Hepatocyte (in vitro differentiated cells): ENCODE measurements at regions not wholly inside any gene's neighbourhood (a gene's known extent, or its start where the extent isn't known, plus 50 kb on each side); places are given as distances from the start of the nearest gene placed in this dataset.

Experiments
- DNase-seq: peaks from one replicate; pipeline ENCODE4 v3.0.0-alpha.2; 2016; ENCODE audit warnings: low spot score
- H2AFZ ChIP-seq: fragments of 200-600 bp; sonication (generic); 2 replicates; pipeline ENCODE4 v1.6.0; 2016; ENCODE audit warnings: antibody characterized with exemption, mild to moderate bottlenecking
- H3K27ac ChIP-seq: fragments of 200-600 bp; sonication (generic); 2 replicates; pipeline ENCODE4 v1.5.1; 2016; ENCODE audit warnings: mild to moderate bottlenecking
- H3K27me3 ChIP-seq: fragments of 200-600 bp; sonication (generic); 2 replicates; pipeline ENCODE4 v1.6.1; 2016
- H3K36me3 ChIP-seq: fragments of 200-600 bp; sonication (generic); replicated peaks from 2 replicates; pipeline ENCODE4 v1.5.1; 2016; ENCODE audit warnings: low read depth; ENCODE audit not compliant: insufficient read depth
- H3K4me1 ChIP-seq: fragments of 200-600 bp; sonication (generic); 2 replicates; pipeline ENCODE4 v1.5.1; 2016; ENCODE audit warnings: mild to moderate bottlenecking, moderate library complexity; ENCODE audit not compliant: insufficient read depth
- H3K4me2 ChIP-seq: fragments of 200-600 bp; sonication (generic); 2 replicates; pipeline ENCODE4 v1.6.0; 2016
- H3K4me3 ChIP-seq: fragments of 200-600 bp; sonication (generic); 2 replicates; pipeline ENCODE4 v1.5.1; 2016; ENCODE audit warnings: mild to moderate bottlenecking
- H3K79me2 ChIP-seq: fragments of 200-600 bp; sonication (generic); 2 replicates; pipeline ENCODE4 v1.6.0; 2017; ENCODE audit warnings: mild to moderate bottlenecking
- H3K9me2 ChIP-seq: fragments of 200-600 bp; sonication (generic); replicated peaks from 2 replicates; pipeline ENCODE4 v1.6.0; 2017; ENCODE audit warnings: mild to moderate bottlenecking; ENCODE audit not compliant: insufficient read depth
- H3K9me3 ChIP-seq: fragments of 200-600 bp; sonication (generic); 2 replicates; pipeline ENCODE4 v1.5.1; 2016; ENCODE audit warnings: low read depth, mild to moderate bottlenecking
- H4K20me1 ChIP-seq: fragments of 200-600 bp; sonication (generic); 2 replicates; pipeline ENCODE4 v1.6.0; 2016; ENCODE audit warnings: mild to moderate bottlenecking; ENCODE audit not compliant: insufficient read depth, poor library complexity, severe bottlenecking
- CTCF ChIP-seq: fragments of 200-600 bp; sonication (generic); IDR thresholded peaks from 2 replicates; pipeline ENCODE4 v1.5.1; 2016; ENCODE audit warnings: antibody characterized with exemption, mild to moderate bottlenecking; ENCODE audit not compliant: poor library complexity
- EZH2 ChIP-seq: fragments of 200-600 bp; sonication (generic); IDR thresholded peaks from 2 replicates; pipeline ENCODE4 v1.6.1; 2016; ENCODE audit warnings: antibody characterized with exemption, mild to moderate bottlenecking, borderline replicate concordance
- EZH2phosphoT487 ChIP-seq: fragments of 200-600 bp; sonication (generic); IDR thresholded peaks from one replicate; pipeline ENCODE4 v1.6.1; 2018; ENCODE audit warnings: antibody characterized with exemption, mild to moderate bottlenecking, low read depth, moderate library complexity; ENCODE audit not compliant: unreplicated experiment, severe bottlenecking
- WGBS: methylation state at CpG from one replicate; pipeline ENCODE4 v1.1.6; 2016; ENCODE audit warnings: low lambda C conversion rate; ENCODE audit errors: missing lambda C conversion rate; 5-methylcytosine and 5-hydroxymethylcytosine counted together

GRCh38 chr18:27581296-27581904 lies 396.3 kb upstream of the CHST9 start:
- no peak overlapping the region for H2AFZ ChIP-seq
- H3K9me3 ChIP-seq = no peaks in the 10 kb centered on the region
- H3K79me2 ChIP-seq = no peaks in the 10 kb centered on the region
- TF ChIP-seq EZH2phosphoT487 (no peak), CTCF (no peak), EZH2 (no peak)
- peaks cover 6% of the 10 kb centered on the region for H3K4me1 ChIP-seq
- H4K20me1 ChIP-seq = no peaks in the 10 kb centered on the region
- H3K4me3 ChIP-seq = no peak overlapping the region
- WGBS = 99% methylated on average over 3 of the region's 3 CpGs
- no peak overlapping the region for H3K27ac ChIP-seq
- H3K4me2 ChIP-seq = no peak overlapping the region
- DNase-seq = no peak
- no peaks in the 10 kb centered on the region for H3K9me2 ChIP-seq
- H3K36me3 ChIP-seq = no peaks in the 10 kb centered on the region
- no peaks in the 10 kb centered on the region for H3K27me3 ChIP-seq

GRCh38 chr18:27579364-27579763 lies 394.3 kb upstream of the CHST9 start:
- Histone ChIP-seq H3K9me3 (no peaks in the 10 kb centered on the region), H3K79me2 (no peaks in the 10 kb centered on the region), H3K4me1 (peaks cover 6% of the 10 kb centered on the region), H2AFZ (no peak overlapping the region), H3K4me2 (no peak overlapping the region), H3K36me3 (no peaks in the 10 kb centered on the region), H4K20me1 (no peaks in the 10 kb centered on the region), H3K27ac (no peak overlapping the region), H3K4me3 (no peak overlapping the region), H3K27me3 (no peaks in the 10 kb centered on the region), H3K9me2 (no peaks in the 10 kb centered on the region)
- TF ChIP-seq EZH2phosphoT487 (no peak), CTCF (no peak), EZH2 (no peak)
- WGBS = 97% methylated on average over 2 of the region's 2 CpGs
- DNase-seq = no peak

- H3K36me3 ChIP-seq = no peaks in the 10 kb centered on the region
- H3K4me3 ChIP-seq = no peak overlapping the region
- no peak overlapping the region for H3K4me2 ChIP-seq
- no peak overlapping the region for H2AFZ ChIP-seq
- no peak for DNase-seq
- no peaks in the 10 kb centered on the region for H3K79me2 ChIP-seq
- no peaks in the 10 kb centered on the region for H3K9me2 ChIP-seq
- H3K4me1 ChIP-seq = no peaks in the 10 kb centered on the region
- H3K27ac ChIP-seq = no peak overlapping the region
- 63% methylated on average over 5 of the region's 5 CpGs for WGBS
- no peak for TF ChIP-seq CTCF
- TF ChIP-seq EZH2 = no peak
- TF ChIP-seq EZH2phosphoT487 = no peak
- H3K9me3 ChIP-seq = no peaks in the 10 kb centered on the region
- H4K20me1 ChIP-seq = no peaks in the 10 kb centered on the region
- no peaks in the 10 kb centered on the region for H3K27me3 ChIP-seq
Measured at GRCh38 chr18:27577752-27578151, 392.6 kb upstream of the CHST9 start.
